Panc1 (cell line): ENCODE measurements at regions not wholly inside any gene's neighbourhood (a gene's known extent, or its start where the extent isn't known, plus 50 kb on each side); places are given as distances from the start of the nearest gene placed in this dataset.

Experiments
- ATAC-seq: fragments of 200-7000 bp; cut with Tn5 transposase; 2 replicates; pipeline ENCODE4 v1.9.1; 2020; ENCODE audit warnings: mild to moderate bottlenecking, moderate library complexity
- BruUV-seq: library from RNA; stranded (reverse); fragments of 400-500 nt; replicated peaks from 2 replicates; lab custom pipeline; 2021; lab: Mats Ljungman, UMichigan
- CTCF ChIA-PET: fragments of 300-600 bp; sonication (Branson Sonifier 250); formaldehyde crosslinking; loops from one replicate; lab custom pipeline; 2022; ENCODE audit warnings: antibody characterized with exemption; lab: Charles Lee
- POLR2A ChIA-PET: fragments of 300-600 bp; sonication (Branson Sonifier 250); formaldehyde crosslinking; loops from one replicate; lab custom pipeline; 2022; ENCODE audit warnings: antibody characterized with exemption; lab: Charles Lee
- DNase-seq: peaks from one replicate; pipeline ENCODE4 v3.0.0-alpha.2; 2010; ENCODE audit warnings: low read depth, low spot score
- H3K27ac ChIP-seq: 2 replicates; pipeline ENCODE4 v1.5.1; 2011; ENCODE audit warnings: mild to moderate bottlenecking, low read length, inconsistent platforms
- H3K27me3 ChIP-seq: fragments of 200-500 bp; sonication (Bioruptor generic); 2 replicates; pipeline ENCODE4 v1.6.0; 2014; ENCODE audit warnings: low read length, inconsistent platforms; ENCODE audit not compliant: control insufficient read depth, insufficient read depth
- H3K36me3 ChIP-seq: fragments of 200-500 bp; sonication (Bioruptor generic); 2 replicates; pipeline ENCODE4 v1.5.1; 2014; ENCODE audit warnings: inconsistent platforms, mild to moderate bottlenecking, low read length, moderate library complexity; ENCODE audit not compliant: control insufficient read depth, insufficient read depth
- H3K4me1 ChIP-seq: 2 replicates; pipeline ENCODE4 v1.5.1; 2011; ENCODE audit warnings: inconsistent platforms, mild to moderate bottlenecking, low read length, moderate library complexity; ENCODE audit not compliant: control insufficient read depth, insufficient read depth
- H3K4me3 ChIP-seq, 2 experiments: 2 replicates each; pipeline ENCODE4 v1.5.1; 2011 to 2012; ENCODE audit warnings: low read depth in 2 of 2, low read length in 2 of 2, mild to moderate bottlenecking in 2 of 2, inconsistent platforms in 1 of 2, moderate library complexity in 1 of 2
- H3K9me3 ChIP-seq: fragments of 200-500 bp; sonication (Bioruptor generic); 2 replicates; pipeline ENCODE4 v1.5.1; 2014; ENCODE audit warnings: low read depth, mild to moderate bottlenecking, inconsistent platforms, low read length, moderate library complexity; ENCODE audit not compliant: control insufficient read depth, insufficient read depth
- POLR2AphosphoS5 ChIP-seq: IDR thresholded peaks from 2 replicates; pipeline ENCODE4 v1.6.1; 2012; ENCODE audit warnings: mild to moderate bottlenecking, low read depth, low read length, moderate library complexity
- SIN3A ChIP-seq: IDR thresholded peaks from 2 replicates; pipeline ENCODE4 v1.6.1; 2012; ENCODE audit warnings: low read depth, mild to moderate bottlenecking, low read length, moderate library complexity, borderline replicate concordance; ENCODE audit not compliant: insufficient read depth
- TCF7L2 ChIP-seq: IDR thresholded peaks from 2 replicates; pipeline ENCODE4 v1.6.1; 2011; ENCODE audit warnings: mild to moderate bottlenecking, low read depth, low read length, inconsistent platforms
- in situ Hi-C: cut with HindIII; loops from 2 replicates; pipeline ENCODE4 v1.10.0; 2016; ENCODE audit warnings: low sequenced_read_pairs, low pct_unique_long_range_greater_than_20kb
- intact Hi-C: fragments of 100-400 bp; cut with micrococcal nuclease; formaldehyde crosslinking; loops from one replicate; pipeline ENCODE4 v1.10.0; 2022; ENCODE audit not compliant: unreplicated experiment
- TF ChIP-seq, protein P1 (sequence below): fragments of 450-650 bp; IDR thresholded peaks from 2 replicates; pipeline ENCODE4 v1.5.1; 2017; ENCODE audit warnings: mild to moderate bottlenecking
- TF ChIP-seq, protein P2 (sequence below), 2 experiments: IDR thresholded peaks; 2 replicates each; pipeline ENCODE4 v1.6.1; 2011 to 2012; ENCODE audit warnings: low read depth in 2 of 2, control low read depth in 1 of 2, low read length in 1 of 2, mild to moderate bottlenecking in 1 of 2, moderate library complexity in 1 of 2; ENCODE audit not compliant: insufficient read depth in 1 of 2

DNA sequence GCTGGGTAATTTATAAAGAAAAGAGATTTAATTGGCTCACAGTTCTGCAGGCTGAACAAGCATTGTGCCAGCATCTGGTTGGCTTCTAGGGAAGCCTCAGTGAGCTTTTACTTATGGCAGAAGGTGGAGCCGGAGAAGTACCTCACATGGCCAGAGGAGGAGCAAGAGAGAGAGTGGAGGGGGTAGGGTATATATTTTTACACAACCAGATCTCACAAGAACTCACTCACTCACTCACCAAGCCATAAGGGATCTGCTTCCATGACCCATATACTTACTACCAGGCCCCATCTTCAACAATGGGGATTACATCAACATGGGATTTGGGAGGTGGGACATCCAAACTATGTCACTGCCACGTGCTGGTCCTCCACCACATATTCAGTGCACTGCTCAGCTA lies 117.2 kb upstream of the PRNP start:
- ChIA-PET POLR2A (no interaction called here), CTCF (interaction anchor here (0.6 kb wide), 1 partner anchor 351 kb away, joined by 4 read pairs; no protein-coding TSS in a partner anchor)
- no peak for DNase-seq
- H3K36me3 ChIP-seq, result no peaks in the 10 kb centered on the region
- no peak overlapping the region for H3K27ac ChIP-seq
- no peak overlapping the region for H3K4me3 ChIP-seq
- ATAC-seq, result no peak
- H3K27me3 ChIP-seq, result no peaks in the 10 kb centered on the region
- in situ Hi-C loops (no loop called here), intact Hi-C loops (no loop called here)
- TF ChIP-seq, protein P1, sequence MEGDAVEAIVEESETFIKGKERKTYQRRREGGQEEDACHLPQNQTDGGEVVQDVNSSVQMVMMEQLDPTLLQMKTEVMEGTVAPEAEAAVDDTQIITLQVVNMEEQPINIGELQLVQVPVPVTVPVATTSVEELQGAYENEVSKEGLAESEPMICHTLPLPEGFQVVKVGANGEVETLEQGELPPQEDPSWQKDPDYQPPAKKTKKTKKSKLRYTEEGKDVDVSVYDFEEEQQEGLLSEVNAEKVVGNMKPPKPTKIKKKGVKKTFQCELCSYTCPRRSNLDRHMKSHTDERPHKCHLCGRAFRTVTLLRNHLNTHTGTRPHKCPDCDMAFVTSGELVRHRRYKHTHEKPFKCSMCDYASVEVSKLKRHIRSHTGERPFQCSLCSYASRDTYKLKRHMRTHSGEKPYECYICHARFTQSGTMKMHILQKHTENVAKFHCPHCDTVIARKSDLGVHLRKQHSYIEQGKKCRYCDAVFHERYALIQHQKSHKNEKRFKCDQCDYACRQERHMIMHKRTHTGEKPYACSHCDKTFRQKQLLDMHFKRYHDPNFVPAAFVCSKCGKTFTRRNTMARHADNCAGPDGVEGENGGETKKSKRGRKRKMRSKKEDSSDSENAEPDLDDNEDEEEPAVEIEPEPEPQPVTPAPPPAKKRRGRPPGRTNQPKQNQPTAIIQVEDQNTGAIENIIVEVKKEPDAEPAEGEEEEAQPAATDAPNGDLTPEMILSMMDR, result peak; percentile 29
- TF ChIP-seq TCF7L2, result no peak
- TF ChIP-seq, protein P2, sequence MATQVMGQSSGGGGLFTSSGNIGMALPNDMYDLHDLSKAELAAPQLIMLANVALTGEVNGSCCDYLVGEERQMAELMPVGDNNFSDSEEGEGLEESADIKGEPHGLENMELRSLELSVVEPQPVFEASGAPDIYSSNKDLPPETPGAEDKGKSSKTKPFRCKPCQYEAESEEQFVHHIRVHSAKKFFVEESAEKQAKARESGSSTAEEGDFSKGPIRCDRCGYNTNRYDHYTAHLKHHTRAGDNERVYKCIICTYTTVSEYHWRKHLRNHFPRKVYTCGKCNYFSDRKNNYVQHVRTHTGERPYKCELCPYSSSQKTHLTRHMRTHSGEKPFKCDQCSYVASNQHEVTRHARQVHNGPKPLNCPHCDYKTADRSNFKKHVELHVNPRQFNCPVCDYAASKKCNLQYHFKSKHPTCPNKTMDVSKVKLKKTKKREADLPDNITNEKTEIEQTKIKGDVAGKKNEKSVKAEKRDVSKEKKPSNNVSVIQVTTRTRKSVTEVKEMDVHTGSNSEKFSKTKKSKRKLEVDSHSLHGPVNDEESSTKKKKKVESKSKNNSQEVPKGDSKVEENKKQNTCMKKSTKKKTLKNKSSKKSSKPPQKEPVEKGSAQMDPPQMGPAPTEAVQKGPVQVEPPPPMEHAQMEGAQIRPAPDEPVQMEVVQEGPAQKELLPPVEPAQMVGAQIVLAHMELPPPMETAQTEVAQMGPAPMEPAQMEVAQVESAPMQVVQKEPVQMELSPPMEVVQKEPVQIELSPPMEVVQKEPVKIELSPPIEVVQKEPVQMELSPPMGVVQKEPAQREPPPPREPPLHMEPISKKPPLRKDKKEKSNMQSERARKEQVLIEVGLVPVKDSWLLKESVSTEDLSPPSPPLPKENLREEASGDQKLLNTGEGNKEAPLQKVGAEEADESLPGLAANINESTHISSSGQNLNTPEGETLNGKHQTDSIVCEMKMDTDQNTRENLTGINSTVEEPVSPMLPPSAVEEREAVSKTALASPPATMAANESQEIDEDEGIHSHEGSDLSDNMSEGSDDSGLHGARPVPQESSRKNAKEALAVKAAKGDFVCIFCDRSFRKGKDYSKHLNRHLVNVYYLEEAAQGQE (IDR thresholded peaks at IDR 0.05; ENCODE audit: insufficient read depth in 1 of 2, low read depth in 2 of 2, low read length in 1 of 2), result no peak
- TF ChIP-seq SIN3A, result no peak
- TF ChIP-seq POLR2AphosphoS5, result no peak
- no TSS peak for BruUV-seq
- peaks cover 4% of the 10 kb centered on the region; the same call in 1 of the 2 replicates for H3K4me1 ChIP-seq
- H3K9me3 ChIP-seq, result no peaks in the 10 kb centered on the region

GRCh38 chr20:4568361-4568959 lies 117.8 kb upstream of the PRNP start:
- H3K36me3 ChIP-seq, result no peaks in the 10 kb centered on the region
- DNase-seq (no peak), ATAC-seq (no peak)
- no peaks in the 10 kb centered on the region for H3K9me3 ChIP-seq
- H3K27me3 ChIP-seq, result no peaks in the 10 kb centered on the region
- ChIA-PET CTCF (no interaction called here), POLR2A (no interaction called here)
- TF ChIP-seq TCF7L2 (no peak), POLR2AphosphoS5 (no peak), SIN3A (no peak)
- TF ChIP-seq, protein P2 (IDR thresholded peaks at IDR 0.05; ENCODE audit: insufficient read depth in 1 of 2, low read depth in 2 of 2, low read length in 1 of 2), result no peak
- TF ChIP-seq, protein P1, result no peak
- no peak overlapping the region for H3K4me3 ChIP-seq
- no peak overlapping the region for H3K27ac ChIP-seq
- in situ Hi-C loops, result no loop called here
- BruUV-seq, result no TSS peak
- H3K4me1 ChIP-seq, result peaks cover 3% of the 10 kb centered on the region; the same call in 1 of the 2 replicates
- intact Hi-C loops, result no loop called here
